Endothelial cell (in vitro differentiated cells): ENCODE measurements at regions not wholly inside any gene's neighbourhood (a gene's known extent, or its start where the extent isn't known, plus 50 kb on each side); places are given as distances from the start of the nearest gene placed in this dataset.

Source experiments
- DNase-seq: peaks from one replicate; pipeline ENCODE4 v3.0.0; 2021; ENCODE audit warnings: low spot score
- H3K27ac Mint-ChIP-seq: one replicate; pipeline ENCODE4 v1.8.0; 2021; ENCODE audit warnings: mixed read lengths, inconsistent platforms; ENCODE audit not compliant: unreplicated experiment
- H3K27me3 Mint-ChIP-seq: one replicate; pipeline ENCODE4 v1.8.0; 2021; ENCODE audit warnings: mild to moderate bottlenecking, moderate library complexity, mixed read lengths, inconsistent platforms; ENCODE audit not compliant: unreplicated experiment
- H3K36me3 Mint-ChIP-seq: one replicate; pipeline ENCODE4 v1.8.0; 2021; ENCODE audit warnings: mild to moderate bottlenecking, low read depth, mixed read lengths, inconsistent platforms; ENCODE audit not compliant: unreplicated experiment
- H3K4me1 Mint-ChIP-seq: one replicate; pipeline ENCODE4 v1.8.0; 2021; ENCODE audit warnings: mild to moderate bottlenecking, mixed read lengths, inconsistent platforms; ENCODE audit not compliant: unreplicated experiment
- H3K4me3 Mint-ChIP-seq: one replicate; pipeline ENCODE4 v1.8.0; 2021; ENCODE audit warnings: mild to moderate bottlenecking, mixed read lengths, inconsistent platforms; ENCODE audit not compliant: unreplicated experiment
- H3K9me3 Mint-ChIP-seq: one replicate; pipeline ENCODE4 v1.8.0; 2021; ENCODE audit warnings: mixed read lengths, inconsistent platforms; ENCODE audit not compliant: unreplicated experiment
- TF ChIP-seq, protein P1 (sequence below): fragments of 200-600 bp; sonication (generic); IDR thresholded peaks from one replicate; pipeline ENCODE4 v1.5.0; 2021; ENCODE audit warnings: antibody characterized with exemption; ENCODE audit not compliant: unreplicated experiment

DNA sequence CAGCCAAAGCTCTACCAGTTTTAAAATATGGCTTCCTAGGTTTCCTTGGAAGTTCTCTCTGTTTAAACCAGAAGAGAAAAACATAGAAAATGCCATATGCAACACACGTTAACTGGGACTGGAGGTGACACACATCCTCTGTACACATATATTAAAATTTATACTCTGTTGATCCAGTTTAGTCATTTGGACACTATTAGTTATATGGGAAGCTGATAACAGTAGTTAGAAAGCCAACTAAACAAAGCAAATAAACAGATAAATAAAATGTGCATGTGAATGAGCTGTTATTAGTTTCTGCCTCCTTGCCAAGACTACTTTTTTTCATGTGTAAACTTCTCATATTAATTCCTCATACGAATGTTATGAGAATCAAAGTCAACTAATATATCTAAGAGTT, 1249.2 kb upstream of the CDH6 start:
- Mint-ChIP-seq H3K27ac (no peak overlapping the region), H3K4me3 (no peak overlapping the region), H3K27me3 (no peaks in the 10 kb centered on the region), H3K9me3 (no peaks in the 10 kb centered on the region), H3K36me3 (no peaks in the 10 kb centered on the region), H3K4me1 (no peaks in the 10 kb centered on the region)
- no peak for DNase-seq
- TF ChIP-seq, protein P1, sequence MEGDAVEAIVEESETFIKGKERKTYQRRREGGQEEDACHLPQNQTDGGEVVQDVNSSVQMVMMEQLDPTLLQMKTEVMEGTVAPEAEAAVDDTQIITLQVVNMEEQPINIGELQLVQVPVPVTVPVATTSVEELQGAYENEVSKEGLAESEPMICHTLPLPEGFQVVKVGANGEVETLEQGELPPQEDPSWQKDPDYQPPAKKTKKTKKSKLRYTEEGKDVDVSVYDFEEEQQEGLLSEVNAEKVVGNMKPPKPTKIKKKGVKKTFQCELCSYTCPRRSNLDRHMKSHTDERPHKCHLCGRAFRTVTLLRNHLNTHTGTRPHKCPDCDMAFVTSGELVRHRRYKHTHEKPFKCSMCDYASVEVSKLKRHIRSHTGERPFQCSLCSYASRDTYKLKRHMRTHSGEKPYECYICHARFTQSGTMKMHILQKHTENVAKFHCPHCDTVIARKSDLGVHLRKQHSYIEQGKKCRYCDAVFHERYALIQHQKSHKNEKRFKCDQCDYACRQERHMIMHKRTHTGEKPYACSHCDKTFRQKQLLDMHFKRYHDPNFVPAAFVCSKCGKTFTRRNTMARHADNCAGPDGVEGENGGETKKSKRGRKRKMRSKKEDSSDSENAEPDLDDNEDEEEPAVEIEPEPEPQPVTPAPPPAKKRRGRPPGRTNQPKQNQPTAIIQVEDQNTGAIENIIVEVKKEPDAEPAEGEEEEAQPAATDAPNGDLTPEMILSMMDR = no peak

DNA sequence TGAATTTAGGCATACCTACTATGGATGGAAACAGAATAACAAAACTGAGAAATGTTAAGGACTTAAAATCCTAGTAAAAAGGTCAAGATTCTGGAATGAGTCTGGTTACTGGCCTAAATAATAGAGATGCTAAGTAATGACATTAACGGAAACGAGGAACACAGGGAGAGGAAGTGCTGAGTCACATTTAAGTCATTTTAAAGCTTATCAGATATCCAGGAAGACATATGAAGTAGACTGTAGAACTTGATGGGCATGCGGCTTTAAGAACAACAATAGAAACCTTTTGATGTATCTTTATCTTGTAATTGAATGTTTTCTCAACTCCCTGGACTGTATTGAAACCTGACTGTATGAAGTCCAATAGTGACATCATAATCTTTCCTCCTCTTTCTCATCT, 1251.4 kb upstream of the CDH6 start:
- no peak for DNase-seq
- TF ChIP-seq, protein P1 = no peak
- Mint-ChIP-seq H3K4me1 (no peaks in the 10 kb centered on the region), H3K27me3 (no peaks in the 10 kb centered on the region), H3K4me3 (no peak overlapping the region), H3K36me3 (no peaks in the 10 kb centered on the region), H3K27ac (no peak overlapping the region), H3K9me3 (no peaks in the 10 kb centered on the region)

DNA sequence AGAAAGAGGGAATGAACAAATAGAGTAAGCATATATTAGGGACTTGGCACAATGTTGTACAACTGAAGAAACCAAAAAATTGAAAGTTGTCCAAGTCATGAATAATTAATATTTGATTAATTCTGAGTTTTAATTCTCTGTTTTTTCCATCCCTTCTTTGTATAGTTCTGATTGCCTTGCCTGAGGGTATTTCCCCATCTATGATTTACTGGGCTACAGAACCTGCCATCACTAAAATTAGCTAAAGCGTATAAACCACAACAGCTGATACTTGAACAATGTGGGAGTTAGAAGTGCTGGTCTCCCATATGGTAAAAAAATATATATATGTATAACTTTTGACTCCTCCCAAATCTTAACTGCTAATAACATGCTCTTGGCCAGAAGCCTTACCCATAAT, 1253.5 kb upstream of the CDH6 start:
- no peak for DNase-seq
- Mint-ChIP-seq H3K36me3 (no peaks in the 10 kb centered on the region), H3K27ac (no peak overlapping the region), H3K27me3 (no peaks in the 10 kb centered on the region), H3K4me3 (no peak overlapping the region), H3K9me3 (no peaks in the 10 kb centered on the region), H3K4me1 (no peaks in the 10 kb centered on the region)
- TF ChIP-seq, protein P1 = no peak

DNA sequence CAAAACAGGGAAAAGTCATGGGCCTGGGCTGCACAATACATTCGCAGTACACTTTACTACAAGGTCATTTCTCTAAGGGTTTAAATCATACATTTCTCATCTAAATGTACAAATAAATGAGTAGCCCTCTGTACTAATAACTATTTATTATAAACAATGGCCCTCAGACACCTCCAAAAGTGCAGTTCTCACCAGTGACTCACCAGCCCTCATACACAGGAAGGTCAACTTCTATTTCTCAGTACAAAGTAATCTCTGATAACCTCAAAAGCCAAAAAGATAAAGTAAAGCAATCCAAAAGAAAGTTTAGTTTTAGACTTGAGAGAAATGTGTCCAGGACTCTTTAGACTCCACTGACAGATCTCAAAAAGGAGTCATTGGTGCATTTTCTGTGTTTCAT, 1258.1 kb upstream of the CDH6 start:
- DNase-seq = no peak
- H3K4me1 Mint-ChIP-seq = no peaks in the 10 kb centered on the region
- TF ChIP-seq, protein P1 = no peak
- no peaks in the 10 kb centered on the region for H3K36me3 Mint-ChIP-seq
- no peaks in the 10 kb centered on the region for H3K27me3 Mint-ChIP-seq
- no peak overlapping the region for H3K4me3 Mint-ChIP-seq
- H3K27ac Mint-ChIP-seq = no peak overlapping the region
- no peaks in the 10 kb centered on the region for H3K9me3 Mint-ChIP-seq

DNA sequence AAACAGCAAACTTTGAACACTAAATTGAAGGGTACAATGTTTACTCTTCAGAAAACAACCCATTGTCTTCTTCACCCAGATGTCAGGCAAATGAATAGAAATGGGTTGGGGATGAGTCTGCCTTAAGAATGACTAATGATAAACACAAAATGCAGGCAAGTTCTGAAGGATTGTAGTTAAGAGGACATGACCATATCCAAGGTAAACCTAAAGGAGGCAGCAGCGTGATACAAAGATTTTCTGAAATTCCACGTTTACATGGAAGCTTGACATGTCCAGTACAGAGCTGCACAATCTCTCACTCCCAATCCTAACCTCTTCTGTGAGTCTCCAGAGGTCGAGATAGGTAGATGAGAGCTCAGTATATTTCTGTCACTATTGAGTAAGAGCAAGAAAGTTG, 1263.2 kb upstream of the CDH6 start:
- no peaks in the 10 kb centered on the region for H3K36me3 Mint-ChIP-seq
- no peaks in the 10 kb centered on the region for H3K27me3 Mint-ChIP-seq
- TF ChIP-seq, protein P1 = no peak
- no peaks in the 10 kb centered on the region for H3K4me1 Mint-ChIP-seq
- no peaks in the 10 kb centered on the region for H3K9me3 Mint-ChIP-seq
- no peak overlapping the region for H3K27ac Mint-ChIP-seq
- no peak overlapping the region for H3K4me3 Mint-ChIP-seq
- DNase-seq = no peak
